GM23338 (cell line): ENCODE measurements at regions not wholly inside any gene's neighbourhood (a gene's known extent, or its start where the extent isn't known, plus 50 kb on each side); places are given as distances from the start of the nearest gene placed in this dataset.
A peak's percentile ranks its signal among the peaks of the same experiment; 100 is the strongest.

Experiments used
- ATAC-seq: fragments of 200-7000 bp; cut with Tn5 transposase; 3 replicates; pipeline ENCODE4 v1.9.1; 2020
- DNase-seq: peaks from one replicate; pipeline ENCODE4 v3.0.0-alpha.2; 2015; ENCODE audit warnings: low spot score
- H2AFZ ChIP-seq: fragments of 200-600 bp; sonication (generic); 2 replicates; pipeline ENCODE4 v1.8.0; 2016; ENCODE audit warnings: antibody characterized with exemption, mild to moderate bottlenecking, moderate library complexity
- H3F3A ChIP-seq: fragments of 200-600 bp; sonication (generic); replicated peaks from 2 replicates; pipeline ENCODE4 v1.8.0; 2017; ENCODE audit warnings: antibody characterized with exemption, mixed run types, low read depth
- H3K27ac ChIP-seq: fragments of 200-600 bp; sonication (generic); 2 replicates; pipeline ENCODE4 v1.6.1; 2016; ENCODE audit warnings: low read depth
- H3K27me3 ChIP-seq: fragments of 200-600 bp; sonication (generic); 2 replicates; pipeline ENCODE4 v1.8.0; 2016; ENCODE audit warnings: mild to moderate bottlenecking, mixed run types, moderate library complexity; ENCODE audit not compliant: insufficient read depth
- H3K36me3 ChIP-seq: fragments of 200-600 bp; sonication (generic); 2 replicates; pipeline ENCODE4 v1.8.0; 2016; ENCODE audit warnings: mild to moderate bottlenecking; ENCODE audit not compliant: insufficient read depth
- H3K4me1 ChIP-seq: fragments of 200-600 bp; sonication (generic); 2 replicates; pipeline ENCODE4 v1.8.0; 2016; ENCODE audit warnings: mild to moderate bottlenecking, moderate library complexity; ENCODE audit not compliant: insufficient read depth
- H3K4me2 ChIP-seq: fragments of 200-600 bp; sonication (generic); 2 replicates; pipeline ENCODE4 v1.7.1; 2017; ENCODE audit warnings: mixed run types
- H3K4me3 ChIP-seq: fragments of 200-600 bp; sonication (generic); 2 replicates; pipeline ENCODE4 v1.6.1; 2016; ENCODE audit warnings: mixed run types
- H3K79me2 ChIP-seq: fragments of 200-600 bp; sonication (generic); replicated peaks from 2 replicates; pipeline ENCODE4 v1.8.0; 2017; ENCODE audit warnings: mild to moderate bottlenecking; ENCODE audit not compliant: insufficient read depth
- H3K9me2 ChIP-seq: fragments of 200-600 bp; sonication (generic); 2 replicates; pipeline ENCODE4 v1.8.0; 2017; ENCODE audit not compliant: insufficient read depth
- H4K20me1 ChIP-seq: fragments of 200-600 bp; sonication (generic); replicated peaks from 2 replicates; pipeline ENCODE4 v1.8.0; 2017; ENCODE audit warnings: mild to moderate bottlenecking; ENCODE audit not compliant: insufficient read depth
- H3K27ac Mint-ChIP-seq: 2 replicates; pipeline ENCODE4 v1.8.0; 2020; ENCODE audit warnings: inconsistent platforms, mild to moderate bottlenecking, moderate library complexity, mixed read lengths
- H3K27me3 Mint-ChIP-seq: 3 replicates; pipeline ENCODE4 v1.8.0; 2022; ENCODE audit warnings: low read depth, mild to moderate bottlenecking, moderate library complexity, mixed read lengths, inconsistent platforms; ENCODE audit not compliant: insufficient read depth, poor library complexity
- H3K36me3 Mint-ChIP-seq: 3 replicates; pipeline ENCODE4 v1.8.0; 2021; ENCODE audit warnings: low read depth, mild to moderate bottlenecking, inconsistent platforms, moderate library complexity, mixed read lengths
- H3K4me1 Mint-ChIP-seq: 3 replicates; pipeline ENCODE4 v1.8.0; 2020; ENCODE audit warnings: mild to moderate bottlenecking, inconsistent platforms, mixed read lengths
- H3K4me3 Mint-ChIP-seq: 3 replicates; pipeline ENCODE4 v1.8.0; 2021; ENCODE audit warnings: moderate library complexity, mild to moderate bottlenecking, inconsistent platforms, mixed read lengths
- H3K9me3 Mint-ChIP-seq: 3 replicates; pipeline ENCODE4 v1.8.0; 2020; ENCODE audit warnings: moderate library complexity, mild to moderate bottlenecking, inconsistent platforms, mixed read lengths
- STAT1 ChIP-seq: IDR thresholded peaks from one replicate; pipeline ENCODE4 v1.6.1; 2016; ENCODE audit warnings: antibody characterized with exemption; ENCODE audit not compliant: unreplicated experiment
- TF ChIP-seq, protein P1 (sequence below): fragments of 250-450 bp; sonication (Bioruptor Pico); IDR thresholded peaks from 2 replicates; pipeline ENCODE4 v1.5.0; 2020; ENCODE audit warnings: mild to moderate bottlenecking, moderate library complexity
- TF ChIP-seq, protein P2 (sequence below): IDR thresholded peaks from one replicate; pipeline ENCODE4 v1.6.1; 2018; ENCODE audit warnings: antibody characterized with exemption; ENCODE audit not compliant: unreplicated experiment
- TF ChIP-seq, protein P3 (sequence below), 2 experiments: fragments of 200-600 bp in 1 of 2; sonication (generic) in 1 of 2; conservative IDR thresholded peaks; 2 replicates each; pipeline versions ENCODE4 v1.5.1 to v1.6.1; 2016 to 2017; ENCODE audit warnings: antibody characterized with exemption in 2 of 2, low read depth in 2 of 2, mild to moderate bottlenecking in 2 of 2, moderate library complexity in 1 of 2

DNA sequence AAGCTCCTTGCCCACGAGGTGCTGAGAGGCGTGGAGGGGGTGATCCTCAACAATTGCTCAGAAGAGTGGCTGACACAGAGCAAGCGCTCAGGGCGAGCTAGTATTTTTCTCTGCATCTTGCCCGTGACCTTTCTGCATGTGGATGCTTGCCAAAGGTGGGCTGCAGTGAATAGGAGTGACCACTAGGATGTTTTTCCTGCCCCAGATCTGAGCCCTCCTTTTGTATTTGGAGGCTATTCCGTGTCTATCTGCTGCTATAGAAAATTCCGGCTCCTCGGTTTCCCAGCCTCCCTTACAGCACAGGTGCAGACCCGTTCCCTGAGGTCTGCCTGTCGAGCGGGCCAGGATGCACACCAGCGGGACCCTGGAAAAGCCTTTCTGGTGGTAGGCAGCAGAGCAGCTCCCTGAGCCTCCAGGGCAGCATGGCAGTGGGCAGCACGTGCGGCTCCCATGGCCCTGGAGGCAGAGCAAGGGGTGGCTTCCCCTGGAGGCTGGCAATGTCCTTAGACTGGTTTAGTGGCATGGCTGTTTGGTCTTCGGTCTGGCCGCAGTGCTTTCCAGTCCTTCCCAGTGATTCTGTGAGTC lies 145.1 kb upstream of the PCBD1 start:
- no peaks in the 10 kb centered on the region for H4K20me1 ChIP-seq
- ATAC-seq (peak; percentile 56), DNase-seq (peak; percentile 47)
- no peaks in the 10 kb centered on the region for H3K27me3 ChIP-seq
- no peak overlapping the region for H2AFZ ChIP-seq
- H3K79me2 ChIP-seq: no peaks in the 10 kb centered on the region
- no peaks in the 10 kb centered on the region for H3K9me3 Mint-ChIP-seq
- H3F3A ChIP-seq: no peaks in the 10 kb centered on the region
- TF ChIP-seq, protein P1, sequence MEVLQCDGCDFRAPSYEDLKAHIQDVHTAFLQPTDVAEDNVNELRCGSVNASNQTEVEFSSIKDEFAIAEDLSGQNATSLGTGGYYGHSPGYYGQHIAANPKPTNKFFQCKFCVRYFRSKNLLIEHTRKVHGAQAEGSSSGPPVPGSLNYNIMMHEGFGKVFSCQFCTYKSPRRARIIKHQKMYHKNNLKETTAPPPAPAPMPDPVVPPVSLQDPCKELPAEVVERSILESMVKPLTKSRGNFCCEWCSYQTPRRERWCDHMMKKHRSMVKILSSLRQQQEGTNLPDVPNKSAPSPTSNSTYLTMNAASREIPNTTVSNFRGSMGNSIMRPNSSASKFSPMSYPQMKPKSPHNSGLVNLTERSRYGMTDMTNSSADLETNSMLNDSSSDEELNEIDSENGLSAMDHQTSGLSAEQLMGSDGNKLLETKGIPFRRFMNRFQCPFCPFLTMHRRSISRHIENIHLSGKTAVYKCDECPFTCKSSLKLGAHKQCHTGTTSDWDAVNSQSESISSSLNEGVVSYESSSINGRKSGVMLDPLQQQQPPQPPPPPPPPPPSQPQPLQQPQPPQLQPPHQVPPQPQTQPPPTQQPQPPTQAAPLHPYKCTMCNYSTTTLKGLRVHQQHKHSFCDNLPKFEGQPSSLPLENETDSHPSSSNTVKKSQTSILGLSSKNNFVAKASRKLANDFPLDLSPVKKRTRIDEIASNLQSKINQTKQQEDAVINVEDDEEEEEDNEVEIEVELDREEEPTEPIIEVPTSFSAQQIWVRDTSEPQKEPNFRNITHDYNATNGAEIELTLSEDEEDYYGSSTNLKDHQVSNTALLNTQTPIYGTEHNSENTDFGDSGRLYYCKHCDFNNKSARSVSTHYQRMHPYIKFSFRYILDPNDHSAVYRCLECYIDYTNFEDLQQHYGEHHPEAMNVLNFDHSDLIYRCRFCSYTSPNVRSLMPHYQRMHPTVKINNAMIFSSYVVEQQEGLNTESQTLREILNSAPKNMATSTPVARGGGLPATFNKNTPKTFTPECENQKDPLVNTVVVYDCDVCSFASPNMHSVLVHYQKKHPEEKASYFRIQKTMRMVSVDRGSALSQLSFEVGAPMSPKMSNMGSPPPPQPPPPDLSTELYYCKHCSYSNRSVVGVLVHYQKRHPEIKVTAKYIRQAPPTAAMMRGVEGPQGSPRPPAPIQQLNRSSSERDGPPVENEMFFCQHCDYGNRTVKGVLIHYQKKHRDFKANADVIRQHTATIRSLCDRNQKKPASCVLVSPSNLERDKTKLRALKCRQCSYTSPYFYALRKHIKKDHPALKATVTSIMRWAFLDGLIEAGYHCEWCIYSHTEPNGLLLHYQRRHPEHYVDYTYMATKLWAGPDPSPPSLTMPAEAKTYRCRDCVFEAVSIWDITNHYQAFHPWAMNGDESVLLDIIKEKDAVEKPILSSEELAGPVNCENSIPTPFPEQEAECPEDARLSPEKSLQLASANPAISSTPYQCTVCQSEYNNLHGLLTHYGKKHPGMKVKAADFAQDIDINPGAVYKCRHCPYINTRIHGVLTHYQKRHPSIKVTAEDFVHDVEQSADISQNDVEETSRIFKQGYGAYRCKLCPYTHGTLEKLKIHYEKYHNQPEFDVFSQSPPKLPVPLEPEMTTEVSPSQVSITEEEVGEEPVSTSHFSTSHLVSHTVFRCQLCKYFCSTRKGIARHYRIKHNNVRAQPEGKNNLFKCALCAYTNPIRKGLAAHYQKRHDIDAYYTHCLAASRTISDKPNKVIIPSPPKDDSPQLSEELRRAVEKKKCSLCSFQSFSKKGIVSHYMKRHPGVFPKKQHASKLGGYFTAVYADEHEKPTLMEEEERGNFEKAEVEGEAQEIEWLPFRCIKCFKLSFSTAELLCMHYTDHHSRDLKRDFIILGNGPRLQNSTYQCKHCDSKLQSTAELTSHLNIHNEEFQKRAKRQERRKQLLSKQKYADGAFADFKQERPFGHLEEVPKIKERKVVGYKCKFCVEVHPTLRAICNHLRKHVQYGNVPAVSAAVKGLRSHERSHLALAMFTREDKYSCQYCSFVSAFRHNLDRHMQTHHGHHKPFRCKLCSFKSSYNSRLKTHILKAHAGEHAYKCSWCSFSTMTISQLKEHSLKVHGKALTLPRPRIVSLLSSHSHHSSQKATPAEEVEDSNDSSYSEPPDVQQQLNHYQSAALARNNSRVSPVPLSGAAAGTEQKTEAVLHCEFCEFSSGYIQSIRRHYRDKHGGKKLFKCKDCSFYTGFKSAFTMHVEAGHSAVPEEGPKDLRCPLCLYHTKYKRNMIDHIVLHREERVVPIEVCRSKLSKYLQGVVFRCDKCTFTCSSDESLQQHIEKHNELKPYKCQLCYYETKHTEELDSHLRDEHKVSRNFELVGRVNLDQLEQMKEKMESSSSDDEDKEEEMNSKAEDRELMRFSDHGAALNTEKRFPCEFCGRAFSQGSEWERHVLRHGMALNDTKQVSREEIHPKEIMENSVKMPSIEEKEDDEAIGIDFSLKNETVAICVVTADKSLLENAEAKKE (CRISPR knock-in tag): no peak
- TF ChIP-seq STAT1: no peak
- TF ChIP-seq, protein P2, sequence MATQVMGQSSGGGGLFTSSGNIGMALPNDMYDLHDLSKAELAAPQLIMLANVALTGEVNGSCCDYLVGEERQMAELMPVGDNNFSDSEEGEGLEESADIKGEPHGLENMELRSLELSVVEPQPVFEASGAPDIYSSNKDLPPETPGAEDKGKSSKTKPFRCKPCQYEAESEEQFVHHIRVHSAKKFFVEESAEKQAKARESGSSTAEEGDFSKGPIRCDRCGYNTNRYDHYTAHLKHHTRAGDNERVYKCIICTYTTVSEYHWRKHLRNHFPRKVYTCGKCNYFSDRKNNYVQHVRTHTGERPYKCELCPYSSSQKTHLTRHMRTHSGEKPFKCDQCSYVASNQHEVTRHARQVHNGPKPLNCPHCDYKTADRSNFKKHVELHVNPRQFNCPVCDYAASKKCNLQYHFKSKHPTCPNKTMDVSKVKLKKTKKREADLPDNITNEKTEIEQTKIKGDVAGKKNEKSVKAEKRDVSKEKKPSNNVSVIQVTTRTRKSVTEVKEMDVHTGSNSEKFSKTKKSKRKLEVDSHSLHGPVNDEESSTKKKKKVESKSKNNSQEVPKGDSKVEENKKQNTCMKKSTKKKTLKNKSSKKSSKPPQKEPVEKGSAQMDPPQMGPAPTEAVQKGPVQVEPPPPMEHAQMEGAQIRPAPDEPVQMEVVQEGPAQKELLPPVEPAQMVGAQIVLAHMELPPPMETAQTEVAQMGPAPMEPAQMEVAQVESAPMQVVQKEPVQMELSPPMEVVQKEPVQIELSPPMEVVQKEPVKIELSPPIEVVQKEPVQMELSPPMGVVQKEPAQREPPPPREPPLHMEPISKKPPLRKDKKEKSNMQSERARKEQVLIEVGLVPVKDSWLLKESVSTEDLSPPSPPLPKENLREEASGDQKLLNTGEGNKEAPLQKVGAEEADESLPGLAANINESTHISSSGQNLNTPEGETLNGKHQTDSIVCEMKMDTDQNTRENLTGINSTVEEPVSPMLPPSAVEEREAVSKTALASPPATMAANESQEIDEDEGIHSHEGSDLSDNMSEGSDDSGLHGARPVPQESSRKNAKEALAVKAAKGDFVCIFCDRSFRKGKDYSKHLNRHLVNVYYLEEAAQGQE: no peak
- TF ChIP-seq, protein P3, sequence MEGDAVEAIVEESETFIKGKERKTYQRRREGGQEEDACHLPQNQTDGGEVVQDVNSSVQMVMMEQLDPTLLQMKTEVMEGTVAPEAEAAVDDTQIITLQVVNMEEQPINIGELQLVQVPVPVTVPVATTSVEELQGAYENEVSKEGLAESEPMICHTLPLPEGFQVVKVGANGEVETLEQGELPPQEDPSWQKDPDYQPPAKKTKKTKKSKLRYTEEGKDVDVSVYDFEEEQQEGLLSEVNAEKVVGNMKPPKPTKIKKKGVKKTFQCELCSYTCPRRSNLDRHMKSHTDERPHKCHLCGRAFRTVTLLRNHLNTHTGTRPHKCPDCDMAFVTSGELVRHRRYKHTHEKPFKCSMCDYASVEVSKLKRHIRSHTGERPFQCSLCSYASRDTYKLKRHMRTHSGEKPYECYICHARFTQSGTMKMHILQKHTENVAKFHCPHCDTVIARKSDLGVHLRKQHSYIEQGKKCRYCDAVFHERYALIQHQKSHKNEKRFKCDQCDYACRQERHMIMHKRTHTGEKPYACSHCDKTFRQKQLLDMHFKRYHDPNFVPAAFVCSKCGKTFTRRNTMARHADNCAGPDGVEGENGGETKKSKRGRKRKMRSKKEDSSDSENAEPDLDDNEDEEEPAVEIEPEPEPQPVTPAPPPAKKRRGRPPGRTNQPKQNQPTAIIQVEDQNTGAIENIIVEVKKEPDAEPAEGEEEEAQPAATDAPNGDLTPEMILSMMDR (conservative IDR thresholded peaks at IDR 0.05; ENCODE audit: low read depth in 2 of 2): peak; percentile 28 to 42; a peak in 3 of 4 replicates
- H3K4me1 Mint-ChIP-seq: no peaks in the 10 kb centered on the region
- no peak overlapping the region for H3K27ac Mint-ChIP-seq
- no peak overlapping the region for H3K27ac ChIP-seq
- H3K4me3 ChIP-seq: no peak overlapping the region
- H3K4me1 ChIP-seq: no peaks in the 10 kb centered on the region
- H3K36me3 ChIP-seq: no peaks in the 10 kb centered on the region
- no peak overlapping the region for H3K4me2 ChIP-seq
- H3K9me2 ChIP-seq: no peaks in the 10 kb centered on the region
- H3K27me3 Mint-ChIP-seq: peaks cover 4% of the 10 kb centered on the region
- no peaks in the 10 kb centered on the region for H3K36me3 Mint-ChIP-seq
- H3K4me3 Mint-ChIP-seq: no peak overlapping the region
